ENCODE measurements at regions not wholly inside any gene's neighbourhood (a gene's known extent, or its start where the extent isn't known, plus 50 kb on each side); places are given as distances from the start of the nearest gene placed in this dataset.

DNA sequence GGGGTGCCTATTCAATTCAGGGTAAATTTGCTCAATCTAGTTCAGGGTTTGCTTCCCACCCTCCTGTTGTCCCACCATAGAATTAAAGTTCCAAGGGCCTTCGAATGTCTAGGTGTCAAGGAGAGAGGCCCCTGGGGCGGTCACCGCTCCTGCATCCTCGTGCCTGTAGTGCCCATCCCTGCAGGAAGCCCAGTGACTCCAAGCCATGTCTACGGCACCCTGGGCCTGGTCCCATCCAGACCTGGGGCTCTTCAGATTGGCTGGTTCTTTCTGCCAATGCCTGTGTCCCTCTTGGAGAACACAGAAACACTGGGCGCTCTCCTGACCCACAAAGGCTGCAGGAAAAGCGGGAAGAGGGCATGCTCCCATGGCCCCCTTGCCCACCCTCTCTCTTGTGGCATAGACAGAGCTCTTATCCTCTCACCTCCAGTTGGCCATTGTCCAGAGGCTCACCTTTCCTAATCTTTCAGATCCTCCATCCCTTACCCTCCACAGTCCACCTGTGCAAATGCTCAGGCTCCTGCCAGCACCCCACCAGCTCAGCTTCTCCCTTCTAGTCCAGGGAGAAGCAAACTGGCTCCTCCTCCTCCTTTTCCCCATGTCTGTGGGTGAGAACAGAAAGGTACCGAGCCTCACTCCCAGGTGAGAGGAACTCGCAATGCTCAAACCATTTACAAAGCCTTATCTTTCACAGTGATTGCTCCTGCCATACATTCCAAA lies 253.0 kb upstream of the IRX2 start:
- TF ChIP-seq MAFK (IDR thresholded peaks at IDR 0.05; ENCODE audit: partially characterized antibody) = no peak
- no peak for TF ChIP-seq ZFP36 (IDR thresholded peaks at IDR 0.05; ENCODE audit: borderline replicate concordance, partially characterized antibody)
- no peak for TF ChIP-seq SREBF2 (IDR thresholded peaks at IDR 0.05)
- no peak for TF ChIP-seq ZC3H11A (IDR thresholded peaks at IDR 0.05)
- TF ChIP-seq, protein P1, sequence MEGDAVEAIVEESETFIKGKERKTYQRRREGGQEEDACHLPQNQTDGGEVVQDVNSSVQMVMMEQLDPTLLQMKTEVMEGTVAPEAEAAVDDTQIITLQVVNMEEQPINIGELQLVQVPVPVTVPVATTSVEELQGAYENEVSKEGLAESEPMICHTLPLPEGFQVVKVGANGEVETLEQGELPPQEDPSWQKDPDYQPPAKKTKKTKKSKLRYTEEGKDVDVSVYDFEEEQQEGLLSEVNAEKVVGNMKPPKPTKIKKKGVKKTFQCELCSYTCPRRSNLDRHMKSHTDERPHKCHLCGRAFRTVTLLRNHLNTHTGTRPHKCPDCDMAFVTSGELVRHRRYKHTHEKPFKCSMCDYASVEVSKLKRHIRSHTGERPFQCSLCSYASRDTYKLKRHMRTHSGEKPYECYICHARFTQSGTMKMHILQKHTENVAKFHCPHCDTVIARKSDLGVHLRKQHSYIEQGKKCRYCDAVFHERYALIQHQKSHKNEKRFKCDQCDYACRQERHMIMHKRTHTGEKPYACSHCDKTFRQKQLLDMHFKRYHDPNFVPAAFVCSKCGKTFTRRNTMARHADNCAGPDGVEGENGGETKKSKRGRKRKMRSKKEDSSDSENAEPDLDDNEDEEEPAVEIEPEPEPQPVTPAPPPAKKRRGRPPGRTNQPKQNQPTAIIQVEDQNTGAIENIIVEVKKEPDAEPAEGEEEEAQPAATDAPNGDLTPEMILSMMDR (IDR thresholded peaks at IDR 0.05) = no peak
- TF ChIP-seq POLR2A (IDR thresholded peaks at IDR 0.05; ENCODE audit: low read length) = no peak
- no peak for TF ChIP-seq CEBPB (IDR thresholded peaks at IDR 0.05)
- no peak for TF ChIP-seq JUN (IDR thresholded peaks at IDR 0.05)
- TF ChIP-seq, protein P2, sequence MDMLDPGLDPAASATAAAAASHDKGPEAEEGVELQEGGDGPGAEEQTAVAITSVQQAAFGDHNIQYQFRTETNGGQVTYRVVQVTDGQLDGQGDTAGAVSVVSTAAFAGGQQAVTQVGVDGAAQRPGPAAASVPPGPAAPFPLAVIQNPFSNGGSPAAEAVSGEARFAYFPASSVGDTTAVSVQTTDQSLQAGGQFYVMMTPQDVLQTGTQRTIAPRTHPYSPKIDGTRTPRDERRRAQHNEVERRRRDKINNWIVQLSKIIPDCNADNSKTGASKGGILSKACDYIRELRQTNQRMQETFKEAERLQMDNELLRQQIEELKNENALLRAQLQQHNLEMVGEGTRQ (IDR thresholded peaks at IDR 0.05) = no peak
- no peak for TF ChIP-seq NR3C1 (IDR thresholded peaks at IDR 0.05)

Measured in A549 (cell line).